GM18507 (cell line): ENCODE measurements at regions not wholly inside any gene's neighbourhood (a gene's known extent, or its start where the extent isn't known, plus 50 kb on each side); places are given as distances from the start of the nearest gene placed in this dataset.
"Not testable (repeated sequence)": the region's sequence is repeated elsewhere in the genome, so short reads cannot be mapped to it uniquely, and the experiment has no call there.

Source experiments
- DNase-seq: peaks from one replicate; pipeline ENCODE4 v3.0.0; 2011; ENCODE audit warnings: low read depth; ENCODE audit not compliant: insufficient read length; ENCODE audit errors: extremely low spot score
- FAIRE-seq: peaks from 2 replicates; lab custom pipeline; 2011; peaks lifted over from hg19 to GRCh38; lab: Jason Lieb, UNC

DNA sequence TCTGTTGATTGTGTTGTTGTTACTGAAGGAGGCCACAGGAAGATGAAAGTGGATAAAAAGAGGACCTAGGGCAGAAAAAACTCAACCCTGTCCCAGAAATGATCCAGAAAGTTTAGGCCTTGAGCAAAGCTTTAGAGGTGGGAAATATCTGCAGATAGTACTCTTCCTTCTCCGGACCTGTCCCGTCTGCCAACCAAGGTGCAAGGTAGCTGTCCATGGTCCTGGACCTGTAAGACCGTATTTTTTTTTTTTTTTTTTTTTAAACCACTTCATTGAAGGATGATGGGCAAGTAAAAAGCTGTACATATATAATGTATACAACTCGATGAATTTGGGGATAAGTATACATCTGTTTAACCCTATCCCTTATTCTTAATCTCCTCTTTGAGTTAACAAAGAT lies 225.9 kb downstream of the OLFM4 start:
- no peak for FAIRE-seq
- no peak for DNase-seq

DNA sequence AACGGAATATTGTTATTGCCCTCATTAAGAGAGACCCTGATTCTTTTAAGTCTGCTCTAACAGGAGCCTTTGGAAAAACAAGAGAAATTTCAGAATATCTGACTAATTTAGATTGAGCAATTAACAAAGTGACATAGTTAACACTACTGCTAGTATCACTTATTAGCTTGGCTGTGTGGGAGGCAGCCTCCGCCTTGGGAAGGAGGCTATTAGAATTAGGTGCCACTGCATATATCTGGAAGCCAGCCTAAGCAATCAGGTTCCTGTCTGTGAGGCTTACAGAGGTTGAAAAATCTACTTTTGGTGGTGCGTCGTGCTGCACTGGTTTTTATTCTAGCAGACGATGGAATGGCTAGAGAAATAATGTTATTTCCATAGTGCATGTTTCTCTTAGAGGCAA lies 227.2 kb downstream of the OLFM4 start:
- no peak for FAIRE-seq
- DNase-seq, result no peak

DNA sequence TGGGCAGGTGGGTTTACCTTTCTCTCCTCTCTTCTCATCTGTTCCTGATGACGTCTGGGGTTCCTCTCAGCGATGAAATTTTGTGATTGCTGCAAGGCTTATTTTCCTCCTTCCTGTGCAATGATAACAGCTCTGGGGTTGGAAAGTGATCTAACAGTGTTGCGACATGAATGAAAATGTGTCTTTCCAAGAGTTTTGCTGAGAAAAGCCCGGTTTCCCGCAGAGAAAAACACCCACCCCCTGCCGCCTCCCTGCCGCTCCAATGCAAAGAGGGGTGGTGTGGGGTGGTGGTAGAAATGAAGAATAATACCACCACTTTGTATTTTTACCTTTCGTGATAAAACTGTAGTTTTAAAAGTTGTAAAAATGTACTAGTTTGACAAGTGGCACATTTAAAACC lies 232.0 kb downstream of the OLFM4 start:
- no peak for FAIRE-seq
- DNase-seq, result no peak

DNA sequence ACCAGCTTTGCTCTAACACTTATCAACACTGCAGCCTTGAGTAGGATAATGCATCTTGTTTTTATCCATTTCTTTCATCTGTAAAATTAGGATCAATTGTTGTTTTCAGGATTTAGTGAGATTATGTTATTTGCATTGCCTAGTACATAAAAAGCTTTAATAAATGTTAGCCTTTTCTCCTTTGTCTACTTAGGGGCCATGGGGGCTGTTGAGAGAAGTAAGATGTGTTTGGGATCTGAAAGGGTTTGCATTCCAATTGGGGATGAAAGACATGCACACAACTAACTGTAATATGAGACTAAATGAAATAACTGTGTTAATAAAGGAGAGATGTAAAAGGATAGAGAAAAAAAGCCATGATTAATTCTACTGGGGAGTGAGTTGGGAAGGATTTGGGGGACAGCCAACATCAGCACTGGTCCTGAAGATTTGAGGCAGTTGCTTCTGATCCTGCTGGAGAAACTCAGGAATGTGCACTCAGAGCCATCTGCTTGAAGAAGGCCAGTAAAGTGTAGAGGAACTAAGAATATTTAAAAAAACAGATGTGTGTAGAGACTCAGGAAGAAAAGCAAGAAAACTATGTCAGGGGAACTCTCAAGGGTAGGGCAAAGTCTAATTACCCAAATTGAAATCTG lies 236.3 kb downstream of the OLFM4 start:
- no peak for DNase-seq
- no peak for FAIRE-seq

DNA sequence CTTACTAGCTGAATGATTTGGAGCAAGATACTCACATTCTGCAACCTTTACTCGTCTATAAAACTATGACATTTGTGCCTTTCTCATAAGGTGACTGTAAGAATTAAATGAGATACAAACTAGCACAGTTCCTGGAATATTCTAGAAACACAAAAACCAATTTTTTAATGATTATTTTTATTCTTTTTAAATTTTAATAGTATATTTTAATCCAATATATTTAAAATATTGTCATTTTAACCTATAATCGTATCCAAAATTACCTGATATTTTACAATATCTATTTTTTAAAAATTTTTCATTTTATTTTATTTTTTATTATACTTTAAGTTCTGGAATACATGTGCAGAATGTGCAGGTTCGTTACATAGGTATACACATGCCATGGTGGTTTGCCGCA lies 238.1 kb downstream of the OLFM4 start:
- FAIRE-seq (no peak), DNase-seq (no peak)

DNA sequence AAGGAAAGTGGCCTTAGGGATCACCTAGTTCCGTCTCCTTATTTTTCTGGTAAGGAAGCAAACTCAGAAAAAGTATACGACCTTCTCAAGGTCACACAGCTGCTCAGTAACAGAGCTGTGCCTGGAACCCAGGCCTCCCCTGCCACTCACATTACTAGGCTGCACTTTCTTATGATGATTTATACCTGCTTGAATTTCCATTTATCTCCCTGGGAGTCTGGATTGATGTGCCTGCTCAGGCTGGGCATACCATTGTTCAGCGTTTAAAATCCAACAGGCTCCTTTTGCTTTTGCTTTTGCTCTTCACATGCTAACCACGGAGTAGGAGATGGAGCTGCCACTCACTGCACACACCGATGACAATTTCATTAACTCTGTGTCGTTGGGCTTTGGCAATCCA lies 241.0 kb downstream of the OLFM4 start:
- no peak for FAIRE-seq
- no peak for DNase-seq

DNA sequence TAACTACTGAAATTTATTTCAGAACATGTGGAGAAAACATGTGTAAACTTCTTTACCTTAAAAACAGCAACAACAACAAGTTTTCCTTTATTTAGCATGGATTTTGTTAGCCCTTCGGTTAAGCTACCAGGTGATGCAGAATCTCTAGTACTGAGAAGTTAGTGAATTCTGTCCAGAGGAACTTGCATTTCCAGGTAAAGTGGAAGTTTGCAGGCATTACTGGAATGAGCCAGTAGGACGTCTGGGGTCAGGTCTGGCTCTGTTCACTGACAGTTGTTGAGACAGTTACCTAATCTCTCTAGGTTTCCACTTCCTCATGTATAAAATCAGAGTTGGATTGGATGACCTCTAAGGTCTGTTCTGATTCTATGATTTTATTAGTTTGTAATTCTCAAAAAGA lies 244.3 kb downstream of the OLFM4 start:
- FAIRE-seq, result no peak

DNA sequence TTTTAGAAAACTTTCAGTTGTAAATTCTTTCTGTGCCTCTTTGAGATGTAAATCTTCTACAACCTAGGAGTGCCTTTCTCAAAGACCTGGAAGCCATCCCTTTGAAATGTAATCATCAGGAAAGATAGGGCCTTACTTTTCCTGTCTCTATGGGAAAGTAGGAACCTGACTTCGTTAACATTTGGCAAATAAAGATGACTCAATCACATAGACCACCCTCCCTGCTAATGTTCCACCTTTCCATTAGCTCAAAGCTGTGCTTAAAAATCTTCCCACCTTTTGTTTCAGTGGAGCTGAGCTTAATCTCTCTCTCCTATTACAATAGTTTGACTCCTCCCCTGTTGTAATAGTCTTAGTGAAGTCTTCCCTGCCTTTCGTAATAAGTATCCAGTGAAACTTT lies 247.7 kb downstream of the OLFM4 start:
- no peak for DNase-seq
- no peak for FAIRE-seq

More for the DNA sequence above, 244.3 kb downstream of the OLFM4 start:
- no peak for DNase-seq

DNA sequence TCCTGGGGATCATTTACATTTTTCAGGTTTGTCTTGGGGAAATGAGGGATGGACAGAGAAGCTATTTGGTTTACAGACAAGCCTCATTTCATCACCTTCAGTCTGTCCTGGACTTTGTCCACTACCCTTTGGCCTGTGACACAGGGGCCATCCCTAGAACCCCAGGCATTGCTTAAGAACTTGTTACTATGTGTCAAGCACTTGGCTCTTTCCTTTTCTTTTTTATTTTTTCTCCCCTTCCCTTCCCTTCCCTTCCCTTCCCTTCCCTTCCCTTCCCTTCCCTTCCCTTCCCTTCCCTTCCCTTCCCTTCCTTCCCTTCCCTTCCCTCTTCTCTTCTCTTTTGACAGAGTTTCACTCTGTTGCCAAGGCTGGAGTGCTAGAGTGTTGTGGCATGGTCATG lies 253.1 kb downstream of the OLFM4 start:
- DNase-seq (no peak), FAIRE-seq (no peak)

DNA sequence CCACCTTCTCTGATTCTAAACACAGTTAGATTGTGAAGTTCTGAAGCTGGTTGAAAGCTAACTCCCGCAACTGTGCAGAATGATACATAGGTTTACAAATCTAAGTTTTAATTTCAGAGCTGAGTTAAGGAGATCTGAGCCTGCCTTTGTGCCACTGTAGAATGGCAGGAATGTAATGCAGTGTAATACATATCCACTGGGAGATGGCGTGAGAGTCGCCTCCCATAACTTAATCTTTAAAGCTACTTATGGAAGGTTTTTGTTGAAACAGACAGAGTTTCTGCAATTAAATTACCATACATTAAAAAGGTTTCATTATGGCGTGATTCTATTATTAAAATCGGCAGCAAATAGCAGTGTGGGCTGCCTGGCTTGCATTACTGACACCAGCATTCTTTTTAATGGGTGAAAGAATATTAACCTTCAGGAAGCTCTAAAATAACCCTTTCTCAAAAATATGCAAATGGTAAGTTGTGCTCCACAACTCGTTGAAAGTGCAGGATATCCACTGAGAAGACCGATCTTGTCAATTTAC lies 257.4 kb downstream of the OLFM4 start:
- FAIRE-seq, result no peak

DNA sequence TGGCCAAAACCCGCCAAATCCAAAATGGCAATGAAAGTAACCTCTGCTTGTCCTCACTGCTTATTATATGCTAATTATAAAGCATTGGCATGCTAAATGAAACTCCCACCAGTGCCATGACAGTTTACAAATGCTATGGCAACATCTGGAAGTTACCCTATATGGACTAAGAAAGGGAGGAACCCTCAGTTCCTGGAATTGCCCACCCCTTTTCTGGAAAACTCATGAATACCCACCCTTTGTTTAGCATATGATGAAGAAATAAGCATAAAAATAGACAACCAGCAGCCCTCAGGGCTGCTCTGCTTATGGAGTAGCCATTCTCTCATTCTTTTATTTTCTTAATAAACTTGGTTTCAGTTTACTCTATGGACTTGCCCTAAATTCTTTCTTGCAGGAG lies 269.8 kb downstream of the OLFM4 start:
- FAIRE-seq, result no peak
- DNase-seq, result no peak

More for the DNA sequence above, 257.4 kb downstream of the OLFM4 start:
- DNase-seq, result no peak

DNA sequence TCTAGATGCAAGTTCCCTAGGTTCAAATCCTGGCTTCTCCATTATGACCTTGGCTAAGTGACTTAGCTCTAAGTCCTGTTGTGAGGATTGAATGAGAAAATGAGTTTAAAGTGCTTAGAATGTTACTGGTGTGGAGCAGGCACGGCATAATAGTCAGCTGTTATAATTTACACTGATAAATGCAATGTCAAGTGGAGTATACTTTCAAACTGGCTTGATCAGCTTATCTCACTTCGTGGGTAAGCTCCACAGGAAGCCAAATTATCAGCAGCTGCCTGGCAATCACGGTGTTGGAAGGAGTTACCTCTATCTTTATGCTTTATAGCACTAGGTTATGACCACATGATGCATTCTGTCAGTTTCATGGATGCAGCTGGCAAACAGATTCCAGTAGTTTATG lies 272.8 kb downstream of the OLFM4 start:
- no peak for FAIRE-seq
- DNase-seq, result no peak

DNA sequence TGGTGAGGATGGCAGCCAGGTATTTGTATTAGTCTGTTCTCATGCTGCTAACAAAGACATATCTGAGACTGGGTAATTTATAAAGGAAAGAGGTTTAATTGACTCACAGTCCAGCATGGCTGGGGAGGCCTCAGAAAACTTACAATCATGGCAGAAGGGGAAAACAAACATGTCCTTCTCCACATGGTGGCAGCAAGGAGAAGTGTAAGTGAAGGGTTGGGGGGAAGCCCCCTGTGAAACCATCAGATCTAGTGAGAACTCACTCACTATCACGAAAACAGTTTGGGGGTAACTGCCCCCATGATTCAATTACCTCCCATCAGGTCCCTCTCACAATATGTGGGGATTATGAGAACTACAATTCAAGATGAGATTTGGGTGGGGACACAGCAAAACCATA lies 276.8 kb downstream of the OLFM4 start:
- not testable (repeated sequence) for DNase-seq, FAIRE-seq

DNA sequence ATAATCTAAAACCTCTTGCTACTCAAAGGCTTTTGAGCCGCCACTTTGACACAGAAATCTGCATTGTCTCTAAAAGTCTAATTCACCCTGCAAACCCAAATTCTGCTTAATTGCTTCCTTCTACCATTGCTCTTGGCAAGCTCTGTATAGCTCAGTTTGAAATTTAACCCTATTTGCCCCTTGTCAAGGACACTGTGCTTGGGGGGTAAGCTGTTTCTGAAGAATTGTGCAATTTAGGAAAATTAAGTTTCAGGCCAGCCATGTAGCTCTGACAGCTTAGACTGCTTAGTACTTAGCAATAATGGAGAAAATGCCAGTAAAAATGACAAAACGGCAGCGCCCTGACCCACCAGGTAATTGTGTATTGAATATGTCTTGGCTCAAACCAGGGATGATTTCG lies 282.2 kb downstream of the OLFM4 start:
- no peak for FAIRE-seq
- no peak for DNase-seq

DNA sequence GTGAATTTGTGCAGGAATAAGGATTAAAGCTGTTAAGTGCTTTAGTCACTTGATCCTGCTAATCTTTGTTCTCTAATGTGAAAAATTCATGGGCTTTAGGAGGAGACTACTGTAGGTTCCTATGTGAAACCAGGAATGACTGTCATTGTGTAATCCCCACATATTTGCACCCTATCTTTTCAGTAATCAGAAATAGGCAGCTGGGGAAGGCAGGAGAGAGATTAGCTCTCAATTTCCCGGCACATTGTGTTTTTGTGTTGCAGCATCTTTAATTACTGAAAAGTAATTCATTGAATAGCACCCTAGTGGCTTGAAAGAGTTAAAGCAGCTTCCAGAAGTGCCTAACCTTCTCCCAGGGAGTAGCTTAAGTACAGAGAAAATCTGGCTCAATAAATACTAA lies 282.9 kb downstream of the OLFM4 start:
- DNase-seq, result no peak
- FAIRE-seq, result no peak

DNA sequence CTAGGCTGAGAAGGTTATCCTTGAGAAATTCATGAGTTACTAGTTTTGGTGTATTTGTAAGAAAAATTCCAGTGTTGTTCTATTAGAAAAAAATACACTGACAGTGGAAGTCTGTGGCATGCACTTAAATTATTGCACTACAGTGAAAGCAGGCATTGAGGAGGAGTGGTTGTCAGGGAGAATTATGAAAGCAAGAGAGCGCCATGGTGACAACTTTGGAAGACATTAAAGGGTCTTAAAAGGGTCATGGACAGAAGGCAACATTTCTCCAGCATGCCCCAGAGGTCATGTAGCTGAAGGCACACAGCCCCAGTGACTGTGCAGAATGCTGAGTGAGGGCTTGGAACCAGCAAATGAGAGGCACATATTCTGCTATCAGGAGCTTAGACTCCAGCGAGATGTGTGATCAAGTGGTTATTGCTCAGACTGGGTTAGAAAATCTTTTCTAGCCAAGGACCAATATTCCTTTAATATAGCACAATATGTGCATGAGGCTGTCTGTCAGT lies 292.7 kb downstream of the OLFM4 start:
- FAIRE-seq, result no peak

DNA sequence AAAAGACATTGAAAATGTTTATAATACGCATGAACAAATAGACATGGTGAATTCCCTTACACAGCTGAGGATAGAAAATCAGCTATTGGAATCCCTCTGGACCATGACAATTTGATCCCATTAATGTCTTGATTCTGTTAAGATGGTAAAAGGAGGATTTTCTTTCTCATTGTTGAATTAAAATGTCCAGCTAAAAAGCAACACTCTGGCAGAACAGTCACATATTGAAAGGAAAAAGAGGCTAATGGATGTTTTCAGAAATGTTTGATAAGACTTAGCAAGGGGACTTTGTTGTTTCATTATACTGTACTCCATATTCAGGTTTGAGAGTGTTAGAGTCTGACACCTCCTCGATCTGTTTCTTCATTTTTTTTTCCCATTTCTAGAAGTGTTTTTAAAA lies 296.0 kb downstream of the OLFM4 start:
- FAIRE-seq, result no peak
- no peak for DNase-seq

More for the DNA sequence above, 292.7 kb downstream of the OLFM4 start:
- no peak for DNase-seq

DNA sequence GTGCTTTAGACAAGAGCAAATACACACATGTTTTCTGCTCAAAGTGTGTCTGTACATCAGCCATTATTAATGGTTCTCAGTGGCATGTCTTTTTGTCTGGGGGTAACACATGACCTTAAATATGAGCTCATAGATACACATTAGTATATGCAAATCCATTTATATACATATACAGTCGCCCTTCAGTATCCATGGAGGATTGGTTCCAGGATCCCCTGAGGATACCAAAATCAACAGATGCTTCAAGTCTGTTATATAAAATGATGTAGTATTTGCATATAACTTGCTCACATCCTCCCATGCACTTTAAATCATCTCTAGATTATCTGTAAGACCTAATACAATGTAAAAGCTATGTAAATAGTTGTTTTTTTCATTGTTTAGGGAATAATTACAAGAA lies 298.1 kb downstream of the OLFM4 start:
- DNase-seq (no peak), FAIRE-seq (no peak)

DNA sequence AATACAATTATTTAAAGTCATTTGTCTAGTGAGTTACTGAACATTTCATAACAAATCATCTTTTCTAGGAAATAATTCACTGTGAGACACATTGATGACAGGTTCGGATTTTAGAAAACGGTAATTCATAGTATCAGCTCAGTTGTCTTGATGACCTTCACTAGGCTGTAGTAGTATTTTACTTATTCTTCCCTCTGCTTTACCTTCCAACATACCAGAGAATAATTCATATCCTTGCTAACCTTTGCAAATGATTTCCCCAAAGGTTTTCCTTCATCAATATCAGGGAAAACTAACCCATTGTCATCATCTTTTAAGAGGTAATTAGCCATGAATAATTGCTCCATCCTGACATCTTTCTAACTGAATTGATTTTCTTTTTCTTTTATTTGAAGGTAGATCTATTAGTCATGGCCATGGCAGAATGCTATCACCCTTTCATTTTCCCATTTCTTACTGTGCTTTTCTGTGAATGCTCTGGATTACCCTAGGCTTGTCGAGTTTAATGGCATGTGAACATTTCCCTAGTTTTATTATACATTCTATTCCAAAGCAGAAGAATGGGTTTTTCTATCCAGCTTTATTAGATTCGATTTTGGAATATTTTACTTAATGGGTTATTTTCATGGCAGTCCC lies 299.2 kb downstream of the OLFM4 start:
- FAIRE-seq, result no peak
- DNase-seq, result no peak

DNA sequence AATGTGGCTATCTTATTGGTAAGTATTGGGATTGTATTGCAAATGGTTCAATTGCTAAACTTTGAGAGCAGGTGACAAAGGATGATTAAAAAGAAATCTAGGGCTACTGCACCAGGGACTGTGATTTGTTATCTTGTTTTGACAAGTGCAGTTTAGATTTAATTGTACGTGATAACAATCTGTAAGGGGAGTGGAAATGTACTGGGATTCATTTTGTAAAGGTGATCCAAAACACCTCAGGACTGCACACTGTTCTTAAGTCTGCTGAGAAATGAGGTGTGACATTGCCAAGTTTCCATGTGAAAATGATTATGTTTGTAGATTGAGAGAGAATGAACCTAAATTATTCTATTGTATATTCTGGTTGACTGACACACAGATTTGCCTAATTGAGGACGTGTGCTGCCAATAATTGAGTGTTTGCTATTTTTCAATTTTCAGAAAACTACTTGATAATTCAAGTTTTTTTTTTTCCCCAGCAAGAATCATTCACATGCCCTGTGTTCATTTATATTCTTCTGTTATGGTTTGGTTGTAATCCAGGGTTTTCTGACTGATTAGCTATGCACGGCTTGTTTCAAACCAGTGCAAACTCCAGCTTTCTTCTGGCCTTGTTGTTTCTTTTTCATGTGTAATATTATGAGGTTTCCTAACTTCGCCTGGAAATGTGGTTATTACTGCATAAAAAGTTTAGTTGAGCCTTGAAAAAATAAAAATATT lies 308.0 kb downstream of the OLFM4 start:
- no peak for DNase-seq
- no peak for FAIRE-seq

DNA sequence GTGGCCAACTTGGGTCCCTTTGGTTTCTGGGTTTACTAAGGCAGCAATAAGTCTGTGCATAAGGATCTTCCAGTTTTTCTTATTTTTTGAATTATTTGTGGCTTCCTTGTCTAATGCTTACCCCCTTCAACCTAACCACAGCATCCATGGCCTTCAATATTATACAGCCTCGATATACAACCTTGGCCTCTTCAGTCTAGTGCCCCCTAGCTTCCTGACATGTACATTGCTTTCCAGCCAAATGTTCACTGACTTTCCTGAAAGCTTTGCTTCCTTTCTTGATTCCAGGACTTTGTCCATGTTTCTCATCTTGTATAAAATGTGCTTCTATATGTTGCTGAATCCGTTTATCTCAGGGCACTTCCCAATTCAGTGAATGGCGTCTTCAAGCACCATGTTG lies 310.1 kb downstream of the OLFM4 start:
- FAIRE-seq (no peak), DNase-seq (no peak)
